Heart right ventricle (tissue), 16 donors: ENCODE measurements at regions not wholly inside any gene's neighbourhood (a gene's known extent, or its start where the extent isn't known, plus 50 kb on each side); places are given as distances from the start of the nearest gene placed in this dataset.

Experiments
- ATAC-seq, 8 donors: fragments of 200-7000 bp; cut with Tn5 transposase; one replicate each; pipeline ENCODE4 v1.9.1; 2020; ENCODE audit warnings: mild to moderate bottlenecking in 8 of 8, moderate library complexity in 8 of 8, moderate number of reproducible peaks in 1 of 8
- DNase-seq, 2 donors: peaks; one replicate each; pipeline ENCODE4 v3.0.0-alpha.2; 2020
- H3K27ac ChIP-seq, 10 donors: fragments of 200-600 bp; sonication (generic) in 2 of 10; one replicate each; pipeline versions ENCODE4 v1.5.0 to v1.8.0; 2020 to 2022; ENCODE audit warnings: mild to moderate bottlenecking in 3 of 10
- H3K27me3 ChIP-seq, 7 donors: fragments of 200-600 bp; one replicate each; pipeline ENCODE4 v1.8.0; 2021 to 2022; ENCODE audit warnings: mild to moderate bottlenecking in 2 of 7
- H3K36me3 ChIP-seq, 9 donors: fragments of 200-600 bp; sonication (generic) in 1 of 9; one replicate each; pipeline versions ENCODE4 v1.5.0 to v1.8.0; 2020 to 2022; ENCODE audit warnings: mild to moderate bottlenecking in 2 of 9
- H3K4me1 ChIP-seq, 9 donors: fragments of 200-600 bp; sonication (generic) in 1 of 9; one replicate each; pipeline versions ENCODE4 v1.5.0 to v1.8.0; 2020 to 2022; ENCODE audit warnings: mild to moderate bottlenecking in 4 of 9
- H3K4me3 ChIP-seq, 10 donors: fragments of 200-600 bp; sonication (generic) in 2 of 10; one replicate each; pipeline versions ENCODE4 v1.5.0 to v1.8.0; 2020 to 2022; ENCODE audit warnings: mild to moderate bottlenecking in 7 of 10, moderate library complexity in 2 of 10
- H3K9me3 ChIP-seq, 11 donors: fragments of 200-600 bp in 10 of 11; sonication (generic) in 2 of 11; one replicate each; pipeline versions ENCODE4 v1.5.0 to v1.8.0; 2013 to 2022; ENCODE audit warnings: mild to moderate bottlenecking in 2 of 11, control low read depth in 1 of 11, moderate library complexity in 1 of 11
- WGBS, 2 donors: extraction: QIAGEN DNeasy Blood & Tissue Kit; methylation state at CpG; one replicate each; pipeline ENCODE4 v1.1.7; 2013; ENCODE audit warnings: inconsistent platforms in 1 of 2; 5-methylcytosine and 5-hydroxymethylcytosine counted together
- intact Hi-C, 10 donors: fragments of 100-400 bp; cut with DNase I; formaldehyde crosslinking; loops; one replicate each; pipeline versions ENCODE4 v1.11.1 to v1.14.2; 2022
- TF ChIP-seq, protein P1 (sequence below), 9 donors: fragments of 200-600 bp; sonication (generic) in 2 of 9; IDR thresholded peaks; one replicate each; pipeline versions ENCODE4 v1.5.0 to v1.8.0; 2021 to 2022; ENCODE audit warnings: antibody characterized with exemption in 9 of 9, mild to moderate bottlenecking in 5 of 9, moderate library complexity in 1 of 9
- donor health status: Arrhythmogenic right ventricular cardiomyopathy.
- donor health status: ischemic (EF 13 %, LVEDD 7.1; RV severe dilation, severe dysfunction).
- donor health status: healthy with polysubstance abuse.
- donor health status: DM: no; HTN: yes; CAD: no.
- donor health status: DM: no; HTN: no; CAD: no.
- donor health status: ischemic (EF 25% LVEDD 6.9; RV normal size, moderate dysfunction).
- donor health status: ischemic (EF 25% LVEDD 5.7; RV mildly dilated, moderate dysfunction).
- donor health status: healthy.
- donor health status: DM: yes; HTN: yes; CAD: no.
- donor health status: Ischemic cardiomyopathy.
- donor health status: ischemic (EF 35%, LVEDD 5.7; RV mildly dilated, moderate dysfunction).
- donor health status: nonischemic (EF 11% LVEDD 7.7; RV severe dilation, severe dysfunction).
- donor health status: DM: yes; HTN: yes; CAD: no.
- donor health status: PGD.
- donor health status: ischemic (EF 29% LVEDD 5.4; RV normal size, mild dysfunction).
- donor health status: nonischemic (EF 23%, LVEDD 6.1; RV moderate dilation, normal function).

DNA sequence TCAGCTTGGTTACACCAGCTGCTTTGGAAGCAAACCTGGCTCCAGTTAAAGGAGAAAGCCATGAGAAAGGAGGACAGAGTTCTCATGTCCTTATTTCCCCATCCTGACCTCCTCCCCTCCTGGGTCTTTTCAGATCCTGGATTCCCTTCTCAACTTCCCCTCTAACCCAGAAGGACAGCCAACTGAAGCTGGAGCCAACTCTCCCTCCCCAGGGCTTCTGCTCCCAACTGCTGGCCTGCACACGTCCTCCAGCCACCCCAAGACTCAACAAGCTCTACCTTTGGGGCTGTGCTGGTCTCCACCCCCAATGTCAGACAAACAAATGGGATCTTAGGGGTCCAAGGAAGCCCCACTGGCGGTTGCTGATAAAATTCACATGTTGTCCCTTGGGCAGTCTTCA, 651.1 kb upstream of the TBX3 start:
- peak; percentile 40 to 58 for DNase-seq
- ATAC-seq: peak; percentile 49 to 80 (median 66)
- Histone ChIP-seq H3K4me3 (no peak overlapping the region), H3K9me3 (peaks cover 0 to 3% (median 0%) of the 10 kb centered on the region in 11 donors), H3K4me1 (peaks cover 0 to 42% (median 7%) of the 10 kb centered on the region in 9 donors), H3K36me3 (no peaks in the 10 kb centered on the region), H3K27ac (peak overlapping the region in 8 of 10 donors; percentile 18 to 75 (median 52)), H3K27me3 (peaks cover 0 to 3% (median 0%) of the 10 kb centered on the region in 7 donors)
- WGBS, 2 donors: 60 to 68% methylated on average over 2 of the region's 2 CpGs
- intact Hi-C loops: loop anchor here in 3 of 10 donors (5.0 to 10.0 kb wide), 3 partner anchors 320 to 653 kb away; partner anchors contain the start of gene TBX3 (in 3 of the 3)
- TF ChIP-seq, protein P1, sequence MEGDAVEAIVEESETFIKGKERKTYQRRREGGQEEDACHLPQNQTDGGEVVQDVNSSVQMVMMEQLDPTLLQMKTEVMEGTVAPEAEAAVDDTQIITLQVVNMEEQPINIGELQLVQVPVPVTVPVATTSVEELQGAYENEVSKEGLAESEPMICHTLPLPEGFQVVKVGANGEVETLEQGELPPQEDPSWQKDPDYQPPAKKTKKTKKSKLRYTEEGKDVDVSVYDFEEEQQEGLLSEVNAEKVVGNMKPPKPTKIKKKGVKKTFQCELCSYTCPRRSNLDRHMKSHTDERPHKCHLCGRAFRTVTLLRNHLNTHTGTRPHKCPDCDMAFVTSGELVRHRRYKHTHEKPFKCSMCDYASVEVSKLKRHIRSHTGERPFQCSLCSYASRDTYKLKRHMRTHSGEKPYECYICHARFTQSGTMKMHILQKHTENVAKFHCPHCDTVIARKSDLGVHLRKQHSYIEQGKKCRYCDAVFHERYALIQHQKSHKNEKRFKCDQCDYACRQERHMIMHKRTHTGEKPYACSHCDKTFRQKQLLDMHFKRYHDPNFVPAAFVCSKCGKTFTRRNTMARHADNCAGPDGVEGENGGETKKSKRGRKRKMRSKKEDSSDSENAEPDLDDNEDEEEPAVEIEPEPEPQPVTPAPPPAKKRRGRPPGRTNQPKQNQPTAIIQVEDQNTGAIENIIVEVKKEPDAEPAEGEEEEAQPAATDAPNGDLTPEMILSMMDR (IDR thresholded peaks at IDR 0.05): no peak

DNA sequence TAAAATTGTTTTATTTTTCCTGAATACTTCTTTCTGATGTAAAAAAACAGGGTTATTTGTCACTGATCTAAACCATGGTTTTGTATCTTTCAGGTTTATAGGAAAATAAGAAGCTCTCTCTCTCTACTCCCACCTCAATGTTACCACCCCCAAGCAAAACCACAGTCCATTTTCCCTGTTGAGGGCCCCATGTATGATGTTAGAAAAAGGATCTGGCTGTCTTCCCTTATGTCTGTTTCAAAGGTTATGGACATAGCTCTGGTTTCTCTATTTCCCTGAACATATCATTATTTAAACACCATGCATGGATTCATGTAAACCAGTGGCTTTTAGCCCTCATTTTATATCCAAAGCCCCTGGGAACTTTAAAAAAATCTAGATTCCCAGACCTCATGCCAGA, 649.0 kb upstream of the TBX3 start:
- no peak for ATAC-seq
- peaks cover 0 to 33% (median 7%) of the 10 kb centered on the region in 9 donors for H3K4me1 ChIP-seq
- peaks cover 0 to 10% (median 0%) of the 10 kb centered on the region in 11 donors for H3K9me3 ChIP-seq
- TF ChIP-seq, protein P1 (IDR thresholded peaks at IDR 0.05): no peak
- no peak overlapping the region for H3K27ac ChIP-seq
- peaks cover 0 to 3% (median 0%) of the 10 kb centered on the region in 7 donors for H3K27me3 ChIP-seq
- intact Hi-C loops: loop anchor here in 3 of 10 donors (10.0 kb wide), 2 partner anchors 318 to 648 kb away; partner anchors contain the start of gene TBX3 (in 2 of the 3)
- H3K4me3 ChIP-seq: no peak overlapping the region
- no peak for DNase-seq
- no peaks in the 10 kb centered on the region for H3K36me3 ChIP-seq

DNA sequence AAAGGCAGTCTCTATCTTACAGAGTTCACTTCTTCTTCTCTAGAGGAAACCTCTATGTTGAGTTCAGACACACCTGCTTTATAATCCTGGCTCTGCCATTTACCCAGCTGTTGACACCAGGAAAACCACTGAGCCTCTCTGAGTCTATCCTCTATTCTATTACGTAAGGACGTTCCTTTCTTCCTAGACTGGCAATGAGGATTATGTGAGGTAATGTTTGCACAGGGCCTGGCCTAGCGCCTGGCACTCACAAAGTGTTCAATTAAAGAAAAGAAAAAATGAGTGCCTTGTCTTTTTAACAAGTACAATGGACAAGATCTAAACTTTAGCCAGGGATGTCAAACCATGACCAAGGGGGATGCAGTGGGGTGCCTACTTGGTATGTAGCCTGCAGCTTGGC, 641.9 kb upstream of the TBX3 start:
- H3K4me3 ChIP-seq: no peak overlapping the region
- peak overlapping the region in 1 of 10 donors; percentile 44 for H3K27ac ChIP-seq
- no peaks in the 10 kb centered on the region for H3K27me3 ChIP-seq
- no peaks in the 10 kb centered on the region for H3K36me3 ChIP-seq
- intact Hi-C loops: no loop called here
- TF ChIP-seq, protein P1 (IDR thresholded peaks at IDR 0.05): no peak
- peaks cover 0 to 10% (median 0%) of the 10 kb centered on the region in 11 donors for H3K9me3 ChIP-seq
- no peak for DNase-seq
- peaks cover 0 to 26% (median 2%) of the 10 kb centered on the region in 9 donors for H3K4me1 ChIP-seq
- 83 to 86% methylated on average over 3 of the region's 3 CpGs for WGBS, 2 donors
- ATAC-seq: no peak

DNA sequence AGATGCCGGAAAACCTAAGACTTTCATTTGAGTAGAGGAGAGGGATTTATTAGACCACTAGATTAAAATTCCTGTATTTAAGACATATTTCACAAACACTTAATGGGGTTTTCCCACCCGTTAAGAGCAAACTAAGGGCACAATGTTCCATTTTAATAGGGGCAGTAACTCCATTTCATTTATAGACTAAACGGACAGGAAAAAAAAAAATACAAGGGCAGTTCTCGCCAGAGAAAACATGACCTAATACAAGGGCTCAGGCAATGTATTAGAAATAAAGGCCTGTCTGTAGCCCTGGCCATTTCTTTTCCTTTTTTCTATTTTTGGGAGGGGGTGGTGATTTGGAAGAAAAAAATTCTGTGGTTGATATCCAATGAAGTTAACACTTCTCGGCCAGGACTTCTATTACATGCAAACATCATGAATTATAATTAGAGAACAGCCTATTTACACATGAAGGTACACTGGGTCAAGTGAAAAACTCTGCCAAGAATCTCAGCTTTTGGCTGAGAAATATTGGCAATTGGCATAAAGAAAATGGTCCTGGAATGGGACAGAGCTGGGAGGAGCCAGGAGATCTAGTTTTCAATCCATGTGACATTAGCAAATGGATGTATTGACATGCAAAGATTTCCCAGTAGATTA, 641.1 kb upstream of the TBX3 start:
- DNase-seq: no peak
- Histone ChIP-seq H3K27me3 (no peaks in the 10 kb centered on the region), H3K36me3 (no peaks in the 10 kb centered on the region), H3K4me3 (no peak overlapping the region), H3K4me1 (peaks cover 0 to 31% (median 2%) of the 10 kb centered on the region in 9 donors), H3K27ac (peak overlapping the region in 4 of 10 donors; percentile 23 to 44 (median 40)), H3K9me3 (peaks cover 0 to 10% (median 0%) of the 10 kb centered on the region in 11 donors)
- WGBS, 2 donors: 45 to 65% methylated on average over 5 of the region's 5 CpGs
- TF ChIP-seq, protein P1 (IDR thresholded peaks at IDR 0.05): no peak
- intact Hi-C loops: no loop called here
- ATAC-seq: peak in 3 of 8 donors; percentile 34 to 39 (median 38)
